ENCODE measurements at regions not wholly inside any gene's neighbourhood (a gene's known extent, or its start where the extent isn't known, plus 50 kb on each side); places are given as distances from the start of the nearest gene placed in this dataset.

GRCh38 chr9:89732295-89732938 lies 127.6 kb downstream of the GADD45G start:
- Histone ChIP-seq H3K9me3 (ENCODE audit: low read length) (no peaks in the 10 kb centered on the region), H3K4me2 (ENCODE audit: low read length) (peak overlapping the region; percentile 33), H3K4me1 (ENCODE audit: insufficient read depth, low read length, poor library complexity, severe bottlenecking) (peaks cover 17% of the 10 kb centered on the region), H2AFZ (ENCODE audit: low read length) (no peak overlapping the region), H3K27ac (ENCODE audit: low read depth, low read length, poor library complexity, severe bottlenecking) (no peak overlapping the region), H3K36me3 (ENCODE audit: insufficient read depth, low read length) (no peaks in the 10 kb centered on the region), H4K20me1 (ENCODE audit: insufficient read depth, low read length) (no peaks in the 10 kb centered on the region), H3K4me3 (ENCODE audit: low read depth, low read length, poor library complexity, severe bottlenecking) (no peak overlapping the region), H3K9me2 (ENCODE audit: insufficient read depth, low read length) (no peaks in the 10 kb centered on the region), H3K79me2 (ENCODE audit: insufficient read depth, low read depth, low read length) (no peaks in the 10 kb centered on the region)
- no TSS peak for BruUV-seq (replicated peaks)
- TF ChIP-seq CTCF (conservative IDR thresholded peaks at IDR 0.05; ENCODE audit: low read length) = no peak
- TF ChIP-seq EZH2phosphoT487 (IDR thresholded peaks at IDR 0.05; ENCODE audit: borderline replicate concordance, low read depth, low read length) = no peak
- CTCF ChIA-PET (ENCODE audit: unreplicated experiment) = no interaction called here
- intact Hi-C loops (cut with micrococcal nuclease; ENCODE audit: unreplicated experiment) = no loop called here
- no peak for DNase-seq (ENCODE audit: low spot score)
- POLR2A ChIA-PET = interaction anchor here (1.0 to 1.7 kb wide), 3 partner anchors 11 to 130 kb away, joined by 3 to 6 read pairs (median 5); no protein-coding TSS in a partner anchor

- H3K4me1 ChIP-seq (ENCODE audit: insufficient read depth, low read length, poor library complexity, severe bottlenecking) = peaks cover 20% of the 10 kb centered on the region
- no peaks in the 10 kb centered on the region for H3K9me2 ChIP-seq (ENCODE audit: insufficient read depth, low read length)
- no peak overlapping the region for H3K27ac ChIP-seq (ENCODE audit: low read depth, low read length, poor library complexity, severe bottlenecking)
- no peak for DNase-seq (ENCODE audit: low spot score)
- TF ChIP-seq EZH2phosphoT487 (IDR thresholded peaks at IDR 0.05; ENCODE audit: borderline replicate concordance, low read depth, low read length) = no peak
- TF ChIP-seq CTCF (conservative IDR thresholded peaks at IDR 0.05; ENCODE audit: low read length) = no peak
- BruUV-seq (replicated peaks) = no TSS peak
- POLR2A ChIA-PET = interaction anchor here (1.0 to 1.7 kb wide), 3 partner anchors 10 to 130 kb away, joined by 3 to 6 read pairs (median 5); no protein-coding TSS in a partner anchor
- intact Hi-C loops (cut with micrococcal nuclease; ENCODE audit: unreplicated experiment) = no loop called here
- no peaks in the 10 kb centered on the region for H3K9me3 ChIP-seq (ENCODE audit: low read length)
- no peak overlapping the region for H3K4me3 ChIP-seq (ENCODE audit: low read depth, low read length, poor library complexity, severe bottlenecking)
- no peak overlapping the region for H2AFZ ChIP-seq (ENCODE audit: low read length)
- H3K36me3 ChIP-seq (ENCODE audit: insufficient read depth, low read length) = no peaks in the 10 kb centered on the region
- no peaks in the 10 kb centered on the region for H4K20me1 ChIP-seq (ENCODE audit: insufficient read depth, low read length)
- no peaks in the 10 kb centered on the region for H3K79me2 ChIP-seq (ENCODE audit: insufficient read depth, low read depth, low read length)
- H3K4me2 ChIP-seq (ENCODE audit: low read length) = no peak overlapping the region
- CTCF ChIA-PET (ENCODE audit: unreplicated experiment) = no interaction called here
These were observed 128.1 kb downstream of the GADD45G start for GRCh38 chr9:89732939-89733324.

- Histone ChIP-seq H3K4me2 (ENCODE audit: low read length) (no peak overlapping the region), H3K4me1 (ENCODE audit: insufficient read depth, low read length, poor library complexity, severe bottlenecking) (peaks cover 36% of the 10 kb centered on the region), H3K4me3 (ENCODE audit: low read depth, low read length, poor library complexity, severe bottlenecking) (no peak overlapping the region), H2AFZ (ENCODE audit: low read length) (no peak overlapping the region), H3K27ac (ENCODE audit: low read depth, low read length, poor library complexity, severe bottlenecking) (no peak overlapping the region), H3K9me2 (ENCODE audit: insufficient read depth, low read length) (no peaks in the 10 kb centered on the region), H3K36me3 (ENCODE audit: insufficient read depth, low read length) (no peaks in the 10 kb centered on the region), H4K20me1 (ENCODE audit: insufficient read depth, low read length) (no peaks in the 10 kb centered on the region), H3K9me3 (ENCODE audit: low read length) (no peaks in the 10 kb centered on the region), H3K79me2 (ENCODE audit: insufficient read depth, low read depth, low read length) (no peaks in the 10 kb centered on the region)
- ChIA-PET POLR2A (interaction anchor here (1.0 kb wide), 1 partner anchor 9 kb away, joined by 3 read pairs; no protein-coding TSS in a partner anchor), CTCF (ENCODE audit: unreplicated experiment) (no interaction called here)
- intact Hi-C loops (cut with micrococcal nuclease; ENCODE audit: unreplicated experiment) = no loop called here
- TF ChIP-seq EZH2phosphoT487 (IDR thresholded peaks at IDR 0.05; ENCODE audit: borderline replicate concordance, low read depth, low read length) (no peak), CTCF (conservative IDR thresholded peaks at IDR 0.05; ENCODE audit: low read length) (no peak)
- no TSS peak for BruUV-seq (replicated peaks)
- DNase-seq (ENCODE audit: low spot score) = no peak
These were observed 129.8 kb downstream of the GADD45G start for GRCh38 chr9:89734600-89735041.

All from OCI-LY7 (cell line).